Brain microvascular endothelial cell (primary cell): ENCODE measurements at regions not wholly inside any gene's neighbourhood (a gene's known extent, or its start where the extent isn't known, plus 50 kb on each side); places are given as distances from the start of the nearest gene placed in this dataset.

ENCODE experiments used
- DNase-seq: peaks from one replicate; pipeline ENCODE4 v3.0.0-alpha.2; 2020
- H3K27ac ChIP-seq: fragments of 250-450 bp; sonication (Bioruptor Pico); 2 replicates; pipeline ENCODE4 v1.5.1; 2020; ENCODE audit warnings: mild to moderate bottlenecking, moderate library complexity
- H3K27me3 ChIP-seq: fragments of 250-450 bp; sonication (Bioruptor Pico); replicated peaks from 2 replicates; pipeline ENCODE4 v1.5.1; 2020; ENCODE audit warnings: mild to moderate bottlenecking
- H3K36me3 ChIP-seq: fragments of 250-450 bp; sonication (Bioruptor Pico); replicated peaks from 2 replicates; pipeline ENCODE4 v1.5.1; 2020; ENCODE audit warnings: mild to moderate bottlenecking
- H3K4me3 ChIP-seq: 2 replicates; pipeline ENCODE4 v1.5.1; 2011; ENCODE audit warnings: low read depth, mild to moderate bottlenecking, control low read depth, low read length, moderate library complexity
- in situ Hi-C: cut with HindIII; loops from 2 replicates; pipeline ENCODE4 v1.10.0; 2017; ENCODE audit warnings: low sequenced_read_pairs, low pct_ligation_motif_present
- TF ChIP-seq, protein P1 (sequence below): IDR thresholded peaks from 2 replicates; pipeline ENCODE4 v1.5.1; 2011; ENCODE audit warnings: low read depth, mild to moderate bottlenecking, moderate library complexity, low read length, control low read depth, inconsistent platforms; ENCODE audit errors: missing control alignments

DNA sequence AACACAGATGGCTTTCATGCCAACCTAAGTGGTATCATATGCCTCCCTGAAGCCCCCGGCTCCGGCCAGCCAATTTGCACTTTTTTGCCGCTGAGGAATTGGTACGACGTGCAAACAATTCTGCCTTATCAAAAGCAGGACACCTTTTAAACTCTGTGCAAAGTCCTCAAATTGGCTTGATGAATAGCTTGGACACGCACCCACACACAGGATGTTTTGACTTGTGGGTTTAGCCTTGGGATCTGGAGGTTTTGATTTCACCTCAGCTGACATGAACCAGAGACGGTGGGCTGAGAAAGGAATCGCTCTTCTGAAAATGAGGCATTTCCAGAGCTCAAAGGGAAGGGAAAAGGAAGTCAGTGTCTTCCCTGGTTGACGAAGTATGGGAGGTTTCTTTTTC, 110.8 kb upstream of the SHOX start:
- TF ChIP-seq, protein P1, sequence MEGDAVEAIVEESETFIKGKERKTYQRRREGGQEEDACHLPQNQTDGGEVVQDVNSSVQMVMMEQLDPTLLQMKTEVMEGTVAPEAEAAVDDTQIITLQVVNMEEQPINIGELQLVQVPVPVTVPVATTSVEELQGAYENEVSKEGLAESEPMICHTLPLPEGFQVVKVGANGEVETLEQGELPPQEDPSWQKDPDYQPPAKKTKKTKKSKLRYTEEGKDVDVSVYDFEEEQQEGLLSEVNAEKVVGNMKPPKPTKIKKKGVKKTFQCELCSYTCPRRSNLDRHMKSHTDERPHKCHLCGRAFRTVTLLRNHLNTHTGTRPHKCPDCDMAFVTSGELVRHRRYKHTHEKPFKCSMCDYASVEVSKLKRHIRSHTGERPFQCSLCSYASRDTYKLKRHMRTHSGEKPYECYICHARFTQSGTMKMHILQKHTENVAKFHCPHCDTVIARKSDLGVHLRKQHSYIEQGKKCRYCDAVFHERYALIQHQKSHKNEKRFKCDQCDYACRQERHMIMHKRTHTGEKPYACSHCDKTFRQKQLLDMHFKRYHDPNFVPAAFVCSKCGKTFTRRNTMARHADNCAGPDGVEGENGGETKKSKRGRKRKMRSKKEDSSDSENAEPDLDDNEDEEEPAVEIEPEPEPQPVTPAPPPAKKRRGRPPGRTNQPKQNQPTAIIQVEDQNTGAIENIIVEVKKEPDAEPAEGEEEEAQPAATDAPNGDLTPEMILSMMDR = no peak
- no peaks in the 10 kb centered on the region for H3K27me3 ChIP-seq
- H3K4me3 ChIP-seq = no peak overlapping the region
- in situ Hi-C loops = no loop called here
- DNase-seq = no peak
- H3K36me3 ChIP-seq = no peaks in the 10 kb centered on the region
- H3K27ac ChIP-seq = no peak overlapping the region

DNA sequence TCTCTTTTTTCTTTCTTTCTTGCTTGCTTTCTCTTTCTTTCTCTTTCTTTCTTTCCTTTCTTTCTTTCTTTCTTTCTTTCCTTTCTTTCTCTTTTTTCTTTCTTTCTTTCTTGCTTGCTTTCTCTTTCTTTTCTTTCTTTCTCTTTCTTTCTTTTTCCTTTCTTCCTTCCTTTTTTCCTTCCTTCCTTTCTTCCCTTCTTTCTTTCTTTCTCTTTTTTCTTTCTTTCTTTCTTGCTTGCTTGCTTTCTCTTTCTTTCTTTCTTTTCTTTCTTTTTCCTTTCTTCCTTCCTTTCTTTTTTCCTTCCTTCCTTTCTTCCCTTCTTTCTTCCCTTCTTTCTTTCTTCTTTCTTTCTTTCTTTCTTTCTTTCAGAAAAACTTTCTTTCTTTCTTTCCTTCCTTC, 108.1 kb upstream of the SHOX start:
- Histone ChIP-seq H3K4me3 (no peak overlapping the region), H3K36me3 (no peaks in the 10 kb centered on the region), H3K27ac (no peak overlapping the region), H3K27me3 (no peaks in the 10 kb centered on the region)
- in situ Hi-C loops = no loop called here
- DNase-seq = no peak
- TF ChIP-seq, protein P1 = no peak

DNA sequence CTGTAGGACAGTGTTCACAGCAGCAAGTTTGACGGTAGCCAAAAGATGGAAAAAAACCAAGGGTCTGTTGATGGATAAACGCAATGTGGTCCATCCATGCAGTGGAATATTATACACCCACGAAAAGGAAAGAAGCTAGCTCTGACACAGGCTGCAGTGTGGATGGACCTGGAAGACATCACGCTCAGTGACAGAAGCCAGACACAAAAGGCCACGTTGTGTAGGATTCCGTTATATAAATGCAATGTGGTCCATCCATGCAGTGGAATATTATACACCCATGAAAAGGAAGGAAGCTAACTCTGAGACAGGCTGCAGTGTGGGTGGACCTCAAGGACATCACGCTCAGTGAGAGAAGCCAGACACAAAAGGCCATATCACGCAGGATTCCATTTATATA, 105.5 kb upstream of the SHOX start:
- Histone ChIP-seq H3K27me3 (no peaks in the 10 kb centered on the region), H3K36me3 (no peaks in the 10 kb centered on the region), H3K27ac (no peak overlapping the region), H3K4me3 (no peak overlapping the region)
- no peak for DNase-seq
- TF ChIP-seq, protein P1 = no peak
- in situ Hi-C loops = no loop called here

DNA sequence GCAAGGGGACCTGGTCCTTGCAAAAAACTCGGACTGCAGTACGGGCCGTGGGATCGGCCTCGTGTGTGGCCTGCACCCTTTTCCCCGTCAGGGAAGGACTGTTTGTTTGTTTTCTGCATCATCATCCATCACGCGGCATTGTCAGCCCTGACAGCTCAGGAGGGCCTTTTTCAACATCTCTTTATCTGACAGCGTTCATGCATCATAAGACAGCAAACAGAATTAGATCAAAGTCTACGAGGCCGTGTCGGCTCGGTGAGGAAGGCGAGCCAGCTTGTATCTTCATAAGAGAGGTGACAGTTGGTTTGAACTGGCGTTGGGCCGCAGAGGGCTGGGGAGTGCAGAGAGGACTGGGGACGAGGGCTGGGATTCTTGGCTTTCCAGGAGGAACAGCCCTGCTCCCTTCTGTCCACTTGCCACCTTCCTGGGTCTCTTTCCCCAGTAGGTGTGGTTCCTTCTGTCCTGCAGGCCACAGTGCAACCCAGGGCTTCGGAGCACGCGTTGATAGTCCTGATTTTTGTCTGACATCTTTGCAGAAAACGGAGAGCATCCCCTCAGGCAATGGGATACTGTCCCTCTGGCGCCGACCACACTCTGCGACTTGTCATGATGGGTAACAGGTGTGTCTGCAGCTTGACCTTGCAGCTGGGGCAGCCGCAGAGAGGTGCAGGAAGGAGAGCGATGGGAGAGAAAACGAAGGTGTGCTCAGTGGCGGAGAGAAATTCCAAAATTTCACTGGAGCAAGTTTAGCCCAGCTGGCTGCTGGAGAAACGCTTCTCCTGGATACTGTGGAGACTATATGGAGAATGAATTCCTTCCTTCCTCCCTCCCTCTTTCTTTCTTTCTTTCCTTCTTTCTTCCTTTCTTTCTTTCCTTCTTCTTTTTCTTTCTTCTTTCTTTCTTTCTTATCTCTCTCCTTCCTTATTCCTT, 104.0 kb upstream of the SHOX start:
- Histone ChIP-seq H3K27ac (no peak overlapping the region), H3K36me3 (no peaks in the 10 kb centered on the region), H3K27me3 (no peaks in the 10 kb centered on the region), H3K4me3 (no peak overlapping the region)
- TF ChIP-seq, protein P1 = no peak
- no peak for DNase-seq
- in situ Hi-C loops = no loop called here

DNA sequence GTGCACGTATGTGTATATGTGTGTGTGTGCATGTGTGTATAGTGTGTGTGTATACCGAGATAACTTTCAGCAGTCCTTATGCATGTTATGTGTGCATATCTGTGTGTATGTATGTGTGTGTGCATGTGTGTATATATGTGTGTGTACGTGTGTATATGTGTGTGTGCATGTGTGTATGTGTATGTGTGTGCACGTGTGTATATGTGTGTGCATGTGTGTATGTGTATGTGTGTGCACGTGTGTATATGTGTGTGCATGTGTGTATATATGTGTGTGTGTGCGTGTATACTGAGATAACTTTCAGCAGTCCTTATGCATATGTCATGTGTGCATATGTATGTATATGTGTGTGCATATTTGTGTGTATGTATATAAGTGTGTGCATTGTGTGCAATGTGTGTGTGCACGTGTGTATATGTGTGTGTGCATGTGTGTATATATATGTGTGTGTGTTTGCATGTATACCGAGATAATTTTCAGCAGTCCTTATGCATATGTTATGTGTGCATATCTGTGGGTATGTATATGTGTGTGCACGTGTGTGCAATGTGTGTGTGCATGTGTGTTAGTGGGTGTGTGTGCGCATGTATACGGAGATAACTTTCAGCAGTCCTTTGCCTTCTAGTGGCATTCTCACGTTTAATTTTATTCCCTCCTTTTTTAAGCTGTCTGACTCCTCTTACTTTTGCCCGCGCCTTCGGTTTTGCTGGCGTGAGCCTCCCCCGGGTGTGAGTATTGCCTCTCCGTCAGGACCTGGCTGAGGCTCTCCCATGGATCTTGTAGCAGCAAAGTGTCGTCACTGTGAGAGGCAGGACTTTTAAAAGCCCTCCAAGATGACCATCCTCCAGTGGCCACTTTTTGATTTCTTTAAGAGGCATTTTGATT, 99.6 kb upstream of the SHOX start:
- TF ChIP-seq, protein P1 = no peak
- in situ Hi-C loops = no loop called here

More for the DNA sequence above, 99.6 kb upstream of the SHOX start:
- H3K4me3 ChIP-seq = no peak overlapping the region
- DNase-seq = no peak
- H3K36me3 ChIP-seq = no peaks in the 10 kb centered on the region
- H3K27ac ChIP-seq = no peak overlapping the region
- no peaks in the 10 kb centered on the region for H3K27me3 ChIP-seq
